Stomach (tissue), 4 donors: ENCODE measurements at regions not wholly inside any gene's neighbourhood (a gene's known extent, or its start where the extent isn't known, plus 50 kb on each side); places are given as distances from the start of the nearest gene placed in this dataset.

Experiments used
- CTCF ChIP-seq, 7 experiments: fragments of 450-650 bp in 4 of 7; fragments of 200-600 bp in 3 of 7; sonication (generic) in 3 of 7; IDR thresholded peaks; one replicate each; pipeline ENCODE4 v1.5.1; 2016 to 2019; ENCODE audit warnings: antibody characterized with exemption in 7 of 7, control low read depth in 2 of 7, mild to moderate bottlenecking in 1 of 7
- EP300 ChIP-seq: sonication (generic); formaldehyde crosslinking; IDR thresholded peaks from one replicate; pipeline ENCODE4 v1.6.1; 2017; ENCODE audit warnings: antibody characterized with exemption
- POLR2A ChIP-seq, 4 donors: fragments of 450-650 bp; IDR thresholded peaks; one replicate each; pipeline ENCODE4 v1.6.1; 2016; ENCODE audit warnings: antibody characterized with exemption in 4 of 4, control low read depth in 2 of 4, mild to moderate bottlenecking in 1 of 4, moderate library complexity in 1 of 4

DNA sequence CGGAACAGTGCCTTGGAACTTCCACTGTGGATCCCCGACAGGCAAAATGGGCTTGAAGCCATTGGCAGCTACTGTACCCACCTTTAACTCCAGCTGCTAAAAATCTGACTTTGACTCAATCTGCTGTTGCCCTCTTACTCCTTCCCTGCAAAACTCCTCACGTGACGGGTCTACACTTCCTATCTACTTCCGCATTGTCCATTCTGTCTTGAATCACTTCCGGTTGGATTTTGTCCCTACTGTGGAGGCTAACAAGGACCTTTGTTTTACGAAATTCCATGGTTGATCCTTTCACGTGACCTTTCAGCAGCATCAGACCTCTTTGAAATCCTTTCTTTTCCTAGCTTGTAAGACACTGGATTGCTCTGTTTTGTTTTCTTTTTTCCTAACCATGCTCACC is 268.4 kb downstream of the PRDM2 start:
- TF ChIP-seq CTCF (IDR thresholded peaks at IDR 0.05) (no peak), EP300 (no peak), POLR2A (IDR thresholded peaks at IDR 0.05) (no peak)
